NCI-H128 (cell line): ENCODE measurements at regions not wholly inside any gene's neighbourhood (a gene's known extent, or its start where the extent isn't known, plus 50 kb on each side); places are given as distances from the start of the nearest gene placed in this dataset.
"Not testable (repeated sequence)": the region's sequence is repeated elsewhere in the genome, so short reads cannot be mapped to it uniquely, and the experiment has no call there.

Experiments
- DNase-seq: peaks from one replicate; lab custom pipeline; 2025; ENCODE audit not compliant: unreplicated experiment; lab: John Stamatoyannopoulos, UW

- no peak for DNase-seq
Measured at GRCh38 chr1:222012816-222013215, 270.9 kb upstream of the DUSP10 start.

- DNase-seq: no peak
Measured at GRCh38 chr1:222010306-222010705, 268.4 kb upstream of the DUSP10 start.

- no peak for DNase-seq
Measured at GRCh38 chr1:222009105-222009730, 267.3 kb upstream of the DUSP10 start.

- no peak for DNase-seq
Measured at GRCh38 chr1:222006715-222007114, 264.8 kb upstream of the DUSP10 start.

GRCh38 chr1:222004784-222005183, 262.9 kb upstream of the DUSP10 start:
- DNase-seq: no peak

- DNase-seq: no peak
Measured at GRCh38 chr1:222004034-222004433, 262.1 kb upstream of the DUSP10 start.

- no peak for DNase-seq
Measured at GRCh38 chr1:222002503-222002902, 260.6 kb upstream of the DUSP10 start.

- DNase-seq: no peak
Measured at GRCh38 chr1:222000131-222000530, 258.2 kb upstream of the DUSP10 start.

- no peak for DNase-seq
Measured at GRCh38 chr1:221998781-221999180, 256.9 kb upstream of the DUSP10 start.

- no peak for DNase-seq
Measured at GRCh38 chr1:221998186-221998612, 256.3 kb upstream of the DUSP10 start.

GRCh38 chr1:221997012-221997411, 255.1 kb upstream of the DUSP10 start:
- DNase-seq: not testable (repeated sequence)

- no peak for DNase-seq
Measured at GRCh38 chr1:221994939-221995338, 253.1 kb upstream of the DUSP10 start.

- no peak for DNase-seq
Measured at GRCh38 chr1:221994274-221994698, 252.4 kb upstream of the DUSP10 start.

- no peak for DNase-seq
Measured at GRCh38 chr1:221993444-221993948, 251.6 kb upstream of the DUSP10 start.

GRCh38 chr1:221992427-221992826, 250.5 kb upstream of the DUSP10 start:
- DNase-seq: no peak

GRCh38 chr1:221991221-221991620, 249.3 kb upstream of the DUSP10 start:
- no peak for DNase-seq

GRCh38 chr1:221989741-221990140, 247.9 kb upstream of the DUSP10 start:
- DNase-seq: no peak

GRCh38 chr1:221988829-221989228, 246.9 kb upstream of the DUSP10 start:
- DNase-seq: no peak

GRCh38 chr1:221987860-221988520, 246.1 kb upstream of the DUSP10 start:
- no peak for DNase-seq

- DNase-seq: no peak
Measured at GRCh38 chr1:221983444-221983843, 241.6 kb upstream of the DUSP10 start.

- DNase-seq: no peak
Measured at GRCh38 chr1:221981461-221981860, 239.6 kb upstream of the DUSP10 start.

- no peak for DNase-seq
Measured at GRCh38 chr1:221979444-221980032, 237.6 kb upstream of the DUSP10 start.
